ENCODE measurements at regions not wholly inside any gene's neighbourhood (a gene's known extent, or its start where the extent isn't known, plus 50 kb on each side); places are given as distances from the start of the nearest gene placed in this dataset.

- CTCF ChIA-PET: interaction anchor here (1.2 kb wide), 1 partner anchor 9 kb away, joined by 3 read pairs; no protein-coding TSS in a partner anchor
- no peak for TF ChIP-seq CTCF (IDR thresholded peaks at IDR 0.05; ENCODE audit: control extremely low read depth, extremely low read depth, low read depth, missing control alignments)
- DNase-seq (ENCODE audit: extremely low spot score): no peak
- POLR2A ChIA-PET: no interaction called here
These were observed 297.8 kb upstream of the SEMA3A start for GRCh38 chr7:84492098-84493034.

- ChIA-PET POLR2A (no interaction called here), CTCF (interaction anchor here (1.6 kb wide), 1 partner anchor 11 kb away, joined by 4 read pairs; no protein-coding TSS in a partner anchor)
- no peak for DNase-seq (ENCODE audit: extremely low spot score)
- TF ChIP-seq CTCF (IDR thresholded peaks at IDR 0.05; ENCODE audit: control extremely low read depth, extremely low read depth, low read depth, missing control alignments): no peak
These were observed 296.1 kb upstream of the SEMA3A start for GRCh38 chr7:84490661-84491060.

- POLR2A ChIA-PET: no interaction called here
- DNase-seq (ENCODE audit: extremely low spot score): no peak
- TF ChIP-seq CTCF (IDR thresholded peaks at IDR 0.05; ENCODE audit: control extremely low read depth, extremely low read depth, low read depth, missing control alignments): no peak
- CTCF ChIA-PET: no interaction called here
These were observed 290.0 kb upstream of the SEMA3A start for GRCh38 chr7:84484502-84485079.

- POLR2A ChIA-PET: no interaction called here
- no peak for DNase-seq (ENCODE audit: extremely low spot score)
- CTCF ChIA-PET: no interaction called here
- no peak for TF ChIP-seq CTCF (IDR thresholded peaks at IDR 0.05; ENCODE audit: control extremely low read depth, extremely low read depth, low read depth, missing control alignments)
These were observed 287.9 kb upstream of the SEMA3A start for GRCh38 chr7:84482476-84482875.

GRCh38 chr7:84479059-84479458 lies 284.5 kb upstream of the SEMA3A start:
- no peak for DNase-seq (ENCODE audit: extremely low spot score)
- no peak for TF ChIP-seq CTCF (IDR thresholded peaks at IDR 0.05; ENCODE audit: control extremely low read depth, extremely low read depth, low read depth, missing control alignments)
- POLR2A ChIA-PET: no interaction called here
- CTCF ChIA-PET: interaction anchor here (1.3 to 1.4 kb wide), 2 partner anchors 12 to 24 kb away, joined by 4 to 5 read pairs; no protein-coding TSS in a partner anchor

- ChIA-PET POLR2A (no interaction called here), CTCF (interaction anchor here (1.2 kb wide), 1 partner anchor 11 kb away, joined by 3 read pairs; no protein-coding TSS in a partner anchor)
- no peak for DNase-seq (ENCODE audit: extremely low spot score)
- TF ChIP-seq CTCF (IDR thresholded peaks at IDR 0.05; ENCODE audit: control extremely low read depth, extremely low read depth, low read depth, missing control alignments): no peak
These were observed 283.3 kb upstream of the SEMA3A start for GRCh38 chr7:84477786-84478478.

Data from GM10248 (cell line).